ENCODE measurements at regions not wholly inside any gene's neighbourhood (a gene's known extent, or its start where the extent isn't known, plus 50 kb on each side); places are given as distances from the start of the nearest gene placed in this dataset.
"Not testable (repeated sequence)": the region's sequence is repeated elsewhere in the genome, so short reads cannot be mapped to it uniquely, and the experiment has no call there.

DNA sequence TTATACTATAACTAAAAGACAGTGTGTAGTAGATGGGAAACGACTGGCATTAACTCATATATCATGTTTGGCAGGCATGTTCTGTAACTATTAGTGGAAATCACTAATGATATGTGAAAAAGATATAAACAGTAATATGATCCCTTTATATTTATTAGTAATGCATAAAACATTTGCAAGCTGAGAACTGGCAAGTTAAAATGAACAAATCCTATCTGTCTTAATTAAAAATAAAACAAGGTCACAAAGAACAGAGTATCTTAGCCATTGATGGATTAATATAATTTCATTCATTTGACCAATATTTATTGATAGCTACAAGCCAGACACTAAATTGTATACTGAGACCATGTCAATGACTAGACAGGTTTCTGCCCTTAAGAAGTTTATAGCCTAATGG is 154.5 kb downstream of the CRPPA start:
- 73 to 74% methylated on average over 1 of the region's 1 CpG for WGBS, 2 donors
- intact Hi-C loops (cut with DNase I), result no loop called here
- H3K4me3 ChIP-seq, result no peak overlapping the region
- no peaks in the 10 kb centered on the region for H3K27me3 ChIP-seq
- no peak overlapping the region for H3K27ac ChIP-seq
- TF ChIP-seq CTCF (IDR thresholded peaks at IDR 0.05), result no peak
- H3K9me3 ChIP-seq, result peaks cover 0 to 2% (median 0%) of the 10 kb centered on the region in 11 donors
- H3K36me3 ChIP-seq, result no peaks in the 10 kb centered on the region
- peaks cover 0 to 2% (median 0%) of the 10 kb centered on the region in 9 donors for H3K4me1 ChIP-seq
- ATAC-seq (no peak), DNase-seq (no peak)

DNA sequence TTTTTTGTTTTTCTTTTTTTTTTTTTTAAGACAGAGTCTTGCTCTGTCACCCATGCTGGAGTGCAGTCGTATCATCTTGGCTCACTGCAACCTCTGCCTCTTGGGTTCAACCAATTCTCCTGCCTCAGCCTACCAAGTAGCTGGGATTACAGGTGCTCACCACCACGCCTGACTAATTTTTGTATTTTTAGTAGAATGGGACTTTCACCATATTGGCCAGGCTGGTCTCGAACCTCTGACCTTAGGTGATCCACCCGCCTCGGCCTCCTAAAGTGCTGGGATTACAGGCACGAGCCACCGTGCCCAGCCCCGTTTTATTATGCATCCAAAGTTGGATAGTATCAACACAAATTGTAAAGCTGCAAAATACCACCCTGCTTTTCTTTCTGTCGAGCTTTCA is 154.9 kb downstream of the CRPPA start:
- WGBS, 2 donors, result 84 to 85% methylated on average over 9 of the region's 9 CpGs
- H3K27ac ChIP-seq; DNase-seq; ATAC-seq; intact Hi-C loops (cut with DNase I); H3K9me3 ChIP-seq; H3K4me1 ChIP-seq; H3K27me3 ChIP-seq; H3K36me3 ChIP-seq; H3K4me3 ChIP-seq: not testable (repeated sequence)

GRCh38 chr7:16265863-16266458 is 155.4 kb downstream of the CRPPA start:
- no peak for TF ChIP-seq CTCF (IDR thresholded peaks at IDR 0.05)
- no peak for ATAC-seq
- intact Hi-C loops (cut with DNase I), result no loop called here
- no peak overlapping the region for H3K4me3 ChIP-seq
- H3K27me3 ChIP-seq, result no peaks in the 10 kb centered on the region
- 82 to 85% methylated on average over 3 of the region's 3 CpGs for WGBS, 2 donors
- H3K36me3 ChIP-seq, result no peaks in the 10 kb centered on the region
- H3K9me3 ChIP-seq, result peaks cover 0 to 2% (median 0%) of the 10 kb centered on the region in 11 donors
- DNase-seq, result no peak
- no peak overlapping the region for H3K27ac ChIP-seq
- H3K4me1 ChIP-seq, result no peaks in the 10 kb centered on the region

DNA sequence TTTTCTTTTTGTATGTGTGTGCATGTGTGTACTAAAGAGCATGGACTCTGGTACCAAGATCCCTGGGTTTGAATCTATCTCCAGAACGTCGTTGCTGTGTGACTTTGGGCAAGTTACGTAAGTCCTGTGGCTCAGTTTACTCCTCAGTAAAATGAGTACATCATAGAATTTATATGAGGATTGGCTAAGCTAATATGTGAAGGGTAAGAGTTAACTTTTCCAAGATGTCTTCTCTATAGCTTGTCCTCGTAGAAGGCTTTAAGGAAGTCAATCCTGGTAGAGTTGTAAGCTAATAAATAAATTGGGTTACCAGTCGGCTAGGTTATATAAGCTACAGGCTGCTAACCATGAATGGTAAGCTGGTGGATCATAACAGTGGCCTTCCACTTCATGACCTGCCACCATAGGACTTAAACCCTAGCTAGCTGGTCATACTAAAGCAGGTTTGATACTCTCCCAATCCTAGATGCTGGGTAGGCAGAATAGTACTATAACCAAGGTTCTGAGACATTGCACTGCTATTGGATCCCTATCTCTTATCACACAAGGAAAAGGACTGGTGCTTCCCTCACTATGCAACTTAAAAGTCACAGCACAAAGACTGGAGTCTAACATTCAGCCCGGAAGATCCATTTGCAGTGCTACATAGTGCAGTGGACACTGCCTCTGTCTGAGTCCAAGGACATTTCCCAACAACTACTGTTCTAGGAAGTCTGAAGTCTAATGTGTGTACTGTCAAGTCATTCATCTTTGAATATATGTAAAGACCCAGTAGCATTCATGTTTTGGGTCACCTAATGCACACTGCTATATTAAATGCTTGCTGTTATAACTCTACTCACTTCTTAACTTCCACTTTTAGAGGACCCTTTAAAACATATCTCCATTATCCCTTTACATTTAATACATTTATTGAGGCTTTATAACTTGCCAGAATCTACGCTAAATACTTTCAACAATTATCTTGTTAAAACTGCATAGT is 156.2 kb downstream of the CRPPA start:
- TF ChIP-seq CTCF (IDR thresholded peaks at IDR 0.05), result no peak
- Histone ChIP-seq H3K27ac (no peak overlapping the region), H3K4me3 (no peak overlapping the region), H3K27me3 (no peaks in the 10 kb centered on the region), H3K4me1 (no peaks in the 10 kb centered on the region), H3K36me3 (no peaks in the 10 kb centered on the region), H3K9me3 (peaks cover 0 to 2% (median 0%) of the 10 kb centered on the region in 11 donors)
- WGBS, 2 donors, result 82% methylated on average over 7 of the region's 7 CpGs
- ATAC-seq, result no peak
- DNase-seq, result no peak
- intact Hi-C loops (cut with DNase I), result no loop called here

Measured in heart right ventricle (tissue), 16 donors.